Stimulated activated naive CD8-positive, alpha-beta T cell treated with anti-CD3 and anti-CD28 coated beads, Interleukin-15, Interleukin-2, amounts not matched to agents 100 U/mL and 50 U/mL, for 24 hours (primary cell): ENCODE measurements at regions not wholly inside any gene's neighbourhood (a gene's known extent, or its start where the extent isn't known, plus 50 kb on each side); places are given as distances from the start of the nearest gene placed in this dataset.
A peak's percentile ranks its signal among the peaks of the same experiment; 100 is the strongest.
"Not testable (repeated sequence)": the region's sequence is repeated elsewhere in the genome, so short reads cannot be mapped to it uniquely, and the experiment has no call there.

Experiments
- ATAC-seq: fragments of 150-1000 bp; cut with Tn5 transposase; one replicate; pipeline ENCODE4 v1.10.0; 2021
- DNase-seq: peaks from one replicate; pipeline ENCODE4 v3.0.0; 2021

DNA sequence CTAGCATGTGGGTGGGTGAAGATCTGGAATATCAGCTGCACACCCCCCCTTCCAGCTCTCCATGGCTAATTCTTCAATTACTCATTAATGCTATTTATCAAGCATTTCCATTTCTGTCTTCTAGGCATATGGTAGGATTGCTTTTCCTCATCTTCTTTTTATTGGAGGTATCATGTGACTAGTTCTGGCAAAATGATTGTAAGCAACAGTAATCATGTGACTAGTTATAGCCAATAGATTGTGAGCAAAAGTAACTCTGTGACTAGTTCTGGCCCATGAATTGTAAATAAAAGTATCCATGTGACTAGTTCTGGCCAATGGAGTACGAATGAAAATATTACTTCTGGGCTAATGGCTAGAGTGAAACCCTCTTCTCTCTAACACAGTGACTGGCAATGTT is 107.0 kb upstream of the TMEM132E start:
- no peak for ATAC-seq
- no peak for DNase-seq

DNA sequence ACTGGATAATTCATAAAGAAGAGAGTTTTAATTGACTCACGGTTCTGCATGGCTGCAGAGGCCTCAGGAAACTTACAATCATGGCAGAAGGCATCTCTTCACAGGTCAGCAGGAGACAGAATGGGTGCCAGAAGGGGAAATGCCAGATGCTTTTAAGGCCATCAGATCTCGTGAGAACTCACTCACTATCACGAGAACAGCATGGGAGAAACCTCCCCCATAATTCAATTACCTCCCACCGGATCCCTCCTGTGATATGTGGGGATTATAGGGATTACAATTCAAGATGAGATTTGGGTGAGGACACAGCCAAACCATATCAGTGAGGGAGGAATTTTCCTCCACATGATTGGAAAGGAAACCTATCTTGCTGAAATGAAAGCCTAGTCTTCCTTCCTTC is 108.1 kb upstream of the TMEM132E start:
- not testable (repeated sequence) for ATAC-seq, DNase-seq

DNA sequence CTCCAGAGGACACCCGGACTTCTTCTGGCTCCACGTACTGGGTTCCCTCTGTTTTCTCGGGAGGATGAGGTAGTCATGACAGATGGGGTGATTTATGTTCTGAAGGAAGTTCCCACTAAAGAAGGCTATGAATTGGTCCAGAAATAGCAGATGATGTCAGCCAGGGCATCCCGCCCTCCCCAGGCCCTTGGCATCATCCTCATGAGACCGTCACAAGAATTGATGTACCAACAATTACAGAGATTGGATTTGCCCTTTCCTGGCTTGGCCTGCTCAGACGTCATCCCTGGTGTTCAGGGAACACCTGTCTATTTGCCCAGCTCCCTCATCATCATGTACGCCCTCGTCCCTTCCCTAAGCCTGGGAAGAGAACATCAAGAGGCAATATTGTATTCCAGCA is 102.8 kb upstream of the CCL1 start:
- ATAC-seq = no peak
- DNase-seq = no peak

DNA sequence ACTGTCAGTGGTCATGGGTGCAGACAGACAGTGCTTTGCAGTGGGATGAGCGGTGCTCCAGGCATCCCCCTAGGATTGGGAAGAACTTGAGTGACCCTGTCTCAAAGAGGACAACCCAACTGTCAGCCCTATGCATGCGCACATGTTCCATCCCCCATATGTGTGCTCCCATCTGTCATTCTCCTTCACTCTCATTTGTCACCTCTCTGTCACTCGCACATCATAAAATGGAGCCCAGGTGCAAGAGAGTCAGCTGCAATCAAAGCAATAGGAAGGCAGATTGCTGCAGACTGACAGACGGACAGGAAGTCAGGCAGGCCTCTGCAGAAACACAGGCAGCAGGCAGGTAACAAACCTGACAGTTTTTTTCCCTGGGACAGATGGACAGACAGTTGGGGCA is 101.8 kb upstream of the CCL1 start:
- DNase-seq (no peak), ATAC-seq (no peak)

DNA sequence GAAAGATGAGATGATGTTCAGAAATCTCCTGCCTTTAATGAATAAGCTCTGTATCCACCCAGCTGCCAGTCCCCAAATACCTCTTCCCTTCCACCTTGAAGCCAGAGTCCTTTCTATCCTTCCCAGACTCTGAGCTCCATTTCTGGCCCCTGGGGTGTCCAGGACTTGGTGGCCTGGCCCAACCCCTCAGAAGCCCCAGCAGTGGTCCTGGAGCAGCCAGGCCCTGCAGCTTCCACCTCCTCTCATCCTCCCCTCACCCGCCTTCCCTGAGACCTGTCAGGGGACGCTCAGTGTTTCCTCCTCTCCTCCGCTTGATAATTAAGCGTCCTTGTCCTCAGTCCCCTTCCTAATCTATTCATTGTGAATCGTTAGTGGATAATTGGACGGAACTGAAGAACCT is 95.2 kb upstream of the CCL1 start:
- DNase-seq (no peak), ATAC-seq (no peak)

DNA sequence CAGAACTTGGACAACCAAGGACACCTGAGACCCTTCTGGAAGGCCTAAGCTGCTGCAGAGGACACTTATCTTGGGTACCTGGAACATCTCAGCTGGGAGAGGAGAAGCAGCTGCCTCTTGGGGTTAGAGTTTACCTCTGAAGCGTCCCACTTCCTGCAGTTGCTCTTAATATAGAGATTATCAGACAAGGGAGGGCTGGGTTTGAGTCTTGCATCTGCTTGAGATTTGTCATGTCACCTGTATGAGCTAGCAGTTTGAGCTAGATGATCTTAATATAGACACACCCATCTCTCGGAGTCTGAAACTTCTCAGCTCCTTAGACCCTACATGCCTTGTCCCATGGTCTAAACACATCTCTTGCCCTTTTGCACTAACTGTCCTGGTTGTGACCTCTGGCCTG is 93.1 kb upstream of the CCL1 start:
- ATAC-seq = no peak
- no peak for DNase-seq

DNA sequence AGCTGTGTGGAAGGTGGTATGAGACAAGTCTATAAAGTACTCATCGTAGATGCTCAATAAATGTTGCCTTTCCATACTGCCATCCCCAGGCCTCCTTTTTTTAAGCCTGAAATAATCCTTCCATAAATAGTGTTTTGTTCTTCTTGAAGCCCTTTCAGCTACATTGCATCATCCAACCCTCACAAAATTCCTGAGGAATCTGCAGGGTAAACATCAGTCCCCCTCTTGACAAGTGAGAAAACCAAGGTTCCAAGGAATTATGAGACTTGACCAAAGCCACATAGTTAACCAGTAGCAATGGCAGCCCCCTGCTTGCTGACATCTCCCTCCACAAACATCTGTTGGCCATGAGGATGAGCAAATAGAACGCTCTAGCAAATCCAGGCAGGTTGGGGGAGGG is 89.7 kb upstream of the CCL1 start:
- DNase-seq (no peak), ATAC-seq (no peak)

DNA sequence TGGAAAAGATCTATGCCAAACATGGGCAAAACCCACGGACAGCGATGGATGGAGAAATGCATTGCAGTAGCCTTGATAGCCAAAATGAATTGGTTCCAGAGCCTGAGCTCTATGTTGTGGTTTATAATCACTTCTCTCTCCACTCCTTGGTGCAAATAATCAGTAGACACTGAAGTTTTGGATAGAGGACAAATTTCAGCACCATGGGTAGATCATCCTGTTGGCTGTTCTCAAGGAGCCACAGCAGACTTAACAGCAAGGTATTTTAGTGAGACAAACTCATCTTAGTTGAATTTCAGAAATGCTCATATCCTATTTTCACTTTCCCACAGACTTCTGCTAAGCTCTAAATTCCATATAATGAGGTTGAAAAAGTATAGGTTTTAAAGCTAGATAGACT is 88.3 kb upstream of the CCL1 start:
- DNase-seq (no peak), ATAC-seq (no peak)

DNA sequence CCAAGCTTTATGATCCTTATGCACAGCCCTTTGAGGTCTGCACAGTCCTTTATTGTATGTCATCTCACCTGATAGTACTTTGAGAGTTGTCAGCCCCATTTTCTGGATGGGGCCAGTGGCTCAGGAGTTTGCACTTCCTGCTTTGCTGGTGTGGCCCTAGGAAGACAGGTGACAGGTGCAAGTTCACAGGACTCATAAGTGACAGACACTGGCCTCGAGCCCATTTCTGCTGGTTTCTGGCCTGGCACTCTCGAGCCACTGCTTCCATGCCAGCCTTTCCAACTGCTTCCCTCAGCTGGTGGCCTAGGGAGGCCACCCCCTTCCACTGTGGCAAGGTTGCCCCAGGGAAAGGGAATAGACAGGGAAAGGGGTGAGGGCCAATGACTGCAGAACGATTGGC is 84.4 kb upstream of the CCL1 start:
- ATAC-seq (no peak), DNase-seq (no peak)

DNA sequence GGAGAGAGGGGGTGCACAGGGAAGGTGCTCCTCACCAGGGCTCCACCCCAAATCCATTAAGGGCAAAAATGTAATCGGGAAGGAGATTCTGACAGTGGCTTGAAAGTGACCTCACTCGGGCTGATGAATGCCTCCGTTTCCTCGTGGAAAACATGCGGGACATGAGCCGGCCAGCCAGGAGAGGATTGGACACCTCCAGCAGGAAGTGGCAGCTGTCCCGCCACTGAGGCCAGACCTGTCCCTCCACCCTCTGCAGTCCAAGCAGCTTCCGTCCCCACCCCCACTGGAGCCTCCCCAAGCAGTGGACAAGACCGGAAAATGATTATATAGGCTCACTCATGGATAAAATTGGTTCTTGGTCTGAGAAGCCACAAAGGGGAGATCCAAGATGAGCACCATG is 82.1 kb upstream of the CCL1 start:
- DNase-seq (no peak), ATAC-seq (no peak)

DNA sequence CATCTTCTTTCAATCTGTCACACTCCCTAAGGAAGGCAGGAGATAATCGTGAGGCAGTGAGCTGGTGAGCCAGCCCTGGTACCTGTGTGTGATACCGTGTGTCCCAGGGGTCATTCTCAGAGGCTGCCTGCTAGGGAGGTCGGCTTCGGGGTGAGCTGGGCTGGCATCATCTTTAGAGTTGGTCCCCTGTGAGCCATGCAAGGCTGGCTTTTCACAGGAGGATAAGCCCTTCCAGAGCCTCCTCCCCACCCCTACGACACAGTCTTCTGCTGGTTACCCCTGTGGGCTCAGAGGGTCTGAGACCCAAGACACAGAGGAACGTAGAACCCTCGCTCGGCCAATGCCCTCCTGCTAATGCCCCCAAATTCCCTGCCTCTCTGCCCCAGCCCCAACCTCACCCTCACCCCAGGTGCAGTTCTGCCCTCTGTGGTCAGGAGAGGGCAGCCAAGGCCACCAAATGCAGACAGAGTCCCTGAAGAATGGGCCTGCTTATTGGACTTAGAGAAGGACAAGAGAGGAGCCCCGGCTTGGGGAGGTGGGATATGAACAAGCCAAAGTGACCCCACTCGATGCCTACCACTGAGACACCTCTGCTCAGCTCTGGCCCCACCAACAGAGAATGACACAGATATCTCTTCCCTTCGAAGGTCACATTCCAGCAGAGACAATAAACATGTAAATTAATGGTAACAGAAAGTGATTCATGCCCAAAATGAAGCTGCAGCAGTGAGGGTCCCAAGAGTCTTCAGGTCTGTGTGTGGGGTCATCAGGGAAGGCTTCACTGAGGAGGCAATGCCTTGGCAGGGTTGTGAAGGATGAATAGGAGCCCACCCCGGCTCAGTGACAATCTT is 80.8 kb upstream of the CCL1 start:
- peak; percentile 28 for ATAC-seq
- no peak for DNase-seq

DNA sequence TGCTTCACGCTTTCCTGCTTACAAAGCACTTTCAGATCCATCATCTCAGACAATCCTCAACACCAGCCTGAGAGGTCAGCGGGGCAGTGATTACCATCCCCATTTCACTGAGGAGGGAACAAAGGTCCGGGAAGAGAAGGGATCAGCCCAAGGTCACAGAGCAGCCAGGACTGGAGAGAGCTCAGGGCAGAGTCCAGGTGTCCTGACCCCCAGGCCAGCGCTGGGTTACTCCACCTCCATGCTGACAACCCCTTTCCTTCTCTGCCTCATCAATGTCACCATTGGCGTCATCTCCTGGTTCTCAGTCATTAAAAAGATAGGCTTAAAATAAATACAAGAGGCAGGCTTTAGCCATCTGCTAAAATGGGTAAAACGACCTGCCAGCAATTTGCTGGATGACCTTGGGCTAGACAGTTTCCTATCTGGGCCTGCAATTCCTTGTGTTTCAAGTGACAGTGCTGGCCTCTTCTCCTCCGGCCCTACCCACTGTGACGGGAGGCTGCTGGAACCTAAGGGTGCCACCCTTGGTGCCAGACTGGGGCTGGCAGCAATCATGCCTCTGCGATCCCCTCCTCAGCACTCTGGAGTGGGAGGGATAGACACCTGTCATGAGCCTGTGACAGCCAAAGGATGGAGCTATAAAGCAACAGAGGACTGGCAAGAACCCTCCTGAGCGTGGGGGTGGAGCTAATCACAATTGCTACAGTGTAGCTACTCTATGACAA is 79.5 kb upstream of the CCL1 start:
- DNase-seq = no peak
- ATAC-seq = no peak

DNA sequence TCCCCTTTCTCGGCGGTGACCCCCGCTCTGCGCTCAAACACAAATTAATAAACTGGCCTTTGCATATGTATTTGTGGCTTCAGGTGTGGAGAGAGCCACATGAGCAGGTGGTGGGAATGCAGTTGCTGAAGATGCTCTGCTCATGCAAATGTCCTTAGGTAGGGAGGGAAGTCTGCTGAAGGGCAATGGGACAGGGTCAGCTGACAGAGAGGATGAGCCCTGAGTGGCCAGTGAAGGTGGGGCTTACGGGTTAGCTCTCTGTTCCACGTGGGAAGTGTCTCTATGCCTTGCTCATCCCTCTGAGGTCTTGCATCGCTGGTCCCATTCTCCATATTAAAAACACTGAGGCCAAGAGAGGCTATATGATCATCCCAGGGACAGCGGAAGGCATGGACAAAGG is 74.2 kb upstream of the CCL1 start:
- ATAC-seq (no peak), DNase-seq (no peak)

DNA sequence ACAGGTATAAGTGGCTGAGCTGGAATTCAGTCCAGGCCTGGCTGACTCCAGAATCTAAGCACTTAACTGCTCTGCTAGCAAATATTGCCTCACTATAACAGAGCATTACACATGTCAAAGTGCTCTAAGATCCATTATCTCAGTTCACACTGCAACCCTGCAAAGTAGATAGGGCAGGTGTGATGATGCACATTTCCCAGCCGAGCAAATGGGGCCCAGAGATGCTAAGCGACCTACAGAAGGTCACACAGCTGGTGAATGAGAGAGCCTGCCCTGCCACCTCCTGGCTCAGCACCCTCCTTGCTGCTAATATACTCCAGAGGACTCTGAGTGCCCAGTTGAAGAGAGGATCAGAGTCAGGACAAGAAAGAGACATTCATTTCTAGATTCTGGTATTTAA is 73.6 kb upstream of the CCL1 start:
- no peak for DNase-seq
- ATAC-seq = peak; percentile 40

DNA sequence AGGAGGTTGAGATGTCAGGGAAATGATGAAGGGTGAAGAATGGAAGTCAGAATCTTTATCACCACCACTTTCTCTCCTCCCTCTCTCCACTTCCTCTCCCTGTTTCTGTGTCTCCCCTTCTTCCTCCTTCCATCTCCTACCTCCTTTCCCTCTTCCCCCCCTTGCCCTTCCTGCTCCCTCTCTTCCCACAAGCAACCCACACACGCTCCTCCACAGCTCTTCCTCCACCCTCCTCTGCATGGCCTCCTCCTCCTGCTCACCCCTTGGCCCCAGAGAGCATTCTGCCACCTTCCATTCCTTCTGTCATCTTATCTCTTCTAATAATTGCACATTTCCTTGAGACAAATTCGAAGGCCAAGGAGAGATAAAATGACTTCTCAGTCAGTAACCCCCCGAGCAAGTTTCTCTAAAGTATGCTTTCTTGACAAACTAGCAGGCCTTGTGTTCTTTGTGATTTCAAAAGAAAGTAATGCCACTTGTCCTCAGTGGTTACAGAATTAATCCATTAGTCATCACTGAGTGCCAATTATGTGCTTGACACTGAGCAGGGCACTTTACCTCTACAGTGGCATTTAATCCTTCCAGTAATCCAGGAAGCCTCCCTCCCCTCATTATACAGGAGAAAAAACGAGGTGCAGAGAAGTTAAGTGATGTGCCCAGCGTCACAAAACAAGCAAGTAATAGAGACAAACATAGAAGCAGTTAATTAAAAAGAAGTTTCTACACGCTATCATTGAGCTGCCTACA is 72.3 kb upstream of the CCL1 start:
- DNase-seq (no peak), ATAC-seq (no peak)

DNA sequence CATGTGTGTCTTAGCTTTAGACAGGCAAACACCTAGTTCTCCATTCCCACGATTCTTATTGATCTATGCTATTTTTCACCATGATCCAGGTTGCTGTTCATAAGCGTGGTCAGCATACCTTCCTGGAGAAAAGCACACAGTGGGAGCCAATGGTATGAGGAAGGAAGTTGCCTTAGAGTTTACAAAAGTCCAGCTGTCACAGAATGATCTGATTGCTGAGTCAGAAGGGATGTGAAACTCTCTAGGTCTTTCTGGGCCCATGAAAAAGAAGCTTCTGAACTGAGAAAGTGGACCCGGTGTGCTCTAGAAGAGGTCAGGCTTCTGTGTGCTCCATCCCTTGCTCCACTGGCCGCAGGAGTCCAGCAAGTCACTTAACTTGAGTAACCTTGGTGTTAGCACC is 71.0 kb upstream of the CCL1 start:
- no peak for ATAC-seq
- no peak for DNase-seq

DNA sequence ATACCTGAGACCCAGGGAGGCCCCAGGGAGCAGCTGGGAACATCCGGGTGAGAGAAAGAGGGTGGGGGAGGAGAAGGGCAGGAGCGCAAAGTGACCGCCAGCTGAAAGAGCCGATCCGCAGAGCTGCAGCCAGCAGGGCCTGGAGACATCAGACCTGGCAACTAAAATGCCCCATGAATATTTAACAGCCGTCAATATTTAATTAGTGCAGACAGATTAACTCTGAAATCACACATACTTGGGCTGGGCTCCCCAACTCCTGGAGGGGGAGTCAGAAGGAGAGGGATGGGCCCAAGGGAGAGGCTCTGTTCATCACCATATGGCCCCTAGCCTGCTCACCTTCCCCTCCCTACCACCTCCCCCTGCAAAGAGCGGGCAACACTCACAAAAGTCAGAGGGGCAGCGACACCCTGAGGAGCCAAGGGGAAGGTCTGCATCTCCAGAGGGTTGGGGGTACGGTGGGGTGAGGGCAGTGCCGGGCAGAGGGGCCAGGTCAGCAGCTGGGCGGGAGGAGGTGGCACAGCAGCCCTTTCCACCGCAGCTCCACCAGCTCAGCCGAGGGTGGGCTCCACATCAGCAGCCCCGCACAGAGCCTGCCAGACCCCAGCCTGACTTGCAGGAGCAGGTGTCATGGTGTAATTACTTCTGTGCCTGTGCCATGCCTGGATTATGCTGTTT is 61.9 kb upstream of the CCL1 start:
- no peak for DNase-seq
- no peak for ATAC-seq

DNA sequence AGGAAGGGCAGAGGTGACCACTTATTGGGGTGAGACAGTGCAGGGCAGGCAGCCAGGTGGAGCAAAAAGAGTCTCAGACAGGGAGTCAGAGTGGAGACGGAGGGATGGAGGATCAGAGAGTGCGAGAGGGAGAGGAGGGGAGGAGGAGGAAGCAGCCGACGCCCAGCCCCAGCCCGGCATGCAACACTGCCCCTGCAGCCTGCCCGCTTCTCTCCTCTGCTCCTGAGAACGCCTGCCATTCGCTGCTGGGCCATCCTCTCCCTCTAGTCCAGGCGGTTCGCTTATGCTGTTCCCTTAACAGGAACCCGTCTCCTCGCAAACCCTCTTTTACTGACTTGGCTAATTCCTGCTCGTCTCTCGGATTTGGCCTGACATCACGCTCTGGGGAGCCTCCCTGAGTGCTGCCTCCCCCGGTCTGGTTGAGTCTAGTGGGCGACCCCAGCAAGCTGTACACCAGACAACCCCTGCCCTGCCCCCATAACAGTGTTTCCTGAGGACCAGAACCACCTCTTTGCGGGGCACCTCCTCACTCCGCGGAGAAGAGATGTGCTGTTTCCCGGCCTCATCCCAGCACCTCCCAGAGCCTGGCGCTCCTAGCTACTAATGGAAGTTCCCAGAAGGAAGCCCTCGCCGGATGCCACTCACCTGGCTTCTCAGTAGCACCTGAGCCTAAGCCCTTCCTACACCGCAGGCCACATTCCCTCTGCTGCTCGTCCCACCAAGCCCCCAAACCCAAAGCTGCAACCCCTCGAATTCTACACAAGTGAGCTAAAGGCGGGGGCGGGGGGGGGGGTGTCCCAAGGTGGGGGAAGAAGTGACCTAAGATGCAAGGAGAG is 61.2 kb upstream of the CCL1 start:
- DNase-seq = no peak
- no peak for ATAC-seq

DNA sequence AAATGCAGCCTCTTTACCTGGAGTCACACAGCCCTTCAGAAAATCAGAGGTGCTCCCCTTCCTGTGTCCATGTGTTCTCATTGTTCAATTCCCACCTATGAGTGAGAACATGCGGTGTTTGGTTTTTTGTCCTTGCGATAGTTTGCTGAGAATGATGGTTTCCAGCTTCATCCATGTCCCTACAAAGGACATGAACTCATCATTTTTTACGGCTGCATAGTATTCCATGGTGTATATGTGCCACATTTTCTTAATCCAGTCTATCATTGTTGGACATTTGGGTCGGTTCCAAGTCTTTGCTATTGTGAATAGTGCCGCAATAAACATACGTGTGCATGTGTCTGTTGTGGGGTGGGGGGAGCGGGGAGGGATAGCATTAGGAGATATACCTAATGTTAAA is 60.3 kb upstream of the CCL1 start:
- not testable (repeated sequence) for DNase-seq, ATAC-seq

DNA sequence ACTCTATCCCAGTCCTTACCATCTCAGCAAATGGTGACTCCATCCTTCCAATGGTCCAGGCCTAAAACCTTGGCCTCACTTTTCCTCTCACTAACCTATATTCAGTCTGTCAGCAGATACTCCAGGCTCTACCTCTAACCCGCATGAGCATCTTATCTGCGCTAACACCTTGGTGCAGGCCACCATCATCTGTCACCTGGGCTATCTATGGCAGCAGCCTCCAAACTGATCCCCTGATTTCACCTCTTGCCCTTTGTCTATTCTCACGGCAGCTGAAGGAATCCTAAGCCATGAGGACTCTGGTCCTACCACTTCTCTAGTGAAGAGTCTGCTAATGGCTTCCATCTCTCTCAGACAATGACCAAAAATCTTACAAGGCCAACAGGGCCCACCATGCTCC is 57.9 kb upstream of the CCL1 start:
- ATAC-seq = no peak

DNA sequence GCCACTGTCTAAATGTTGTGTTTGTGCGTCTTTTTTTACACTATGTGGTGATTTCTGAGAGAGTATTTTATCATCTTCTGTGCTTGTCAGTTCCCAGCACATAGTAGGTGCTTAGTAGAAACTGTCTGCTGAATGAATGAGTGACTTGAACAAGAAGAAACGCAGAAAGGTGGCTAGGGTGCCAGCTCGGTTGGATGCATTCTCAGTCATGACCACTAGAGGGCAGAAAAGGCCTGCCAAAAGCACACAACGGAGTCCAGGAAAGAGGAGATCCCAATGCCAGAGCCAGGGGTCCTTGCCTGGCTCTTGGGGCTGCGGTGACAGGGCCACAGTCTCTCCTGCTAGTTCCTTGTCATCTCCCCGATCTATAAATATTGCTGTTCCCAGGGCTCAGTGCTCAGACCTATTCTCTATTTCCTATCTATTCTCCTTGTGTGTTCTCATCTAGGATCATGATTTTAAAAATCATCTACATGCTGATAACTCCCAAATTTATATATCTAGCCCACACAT is 57.3 kb upstream of the CCL1 start:
- ATAC-seq (no peak), DNase-seq (peak; percentile 73)

More for the DNA sequence above, 57.9 kb upstream of the CCL1 start:
- DNase-seq = no peak
